Lower lobe of right lung (tissue), 2 donors: ENCODE measurements at regions not wholly inside any gene's neighbourhood (a gene's known extent, or its start where the extent isn't known, plus 50 kb on each side); places are given as distances from the start of the nearest gene placed in this dataset.

Experiments used
- ATAC-seq, 2 donors: fragments of 200-7000 bp; cut with Tn5 transposase; one replicate each; pipeline ENCODE4 v1.9.1; 2020 to 2022; ENCODE audit warnings: mild to moderate bottlenecking in 2 of 2, moderate library complexity in 2 of 2
- DNase-seq: peaks from one replicate; pipeline ENCODE4 v3.0.0-alpha.2; 2020
- H3K27ac ChIP-seq: fragments of 200-600 bp; one replicate; pipeline ENCODE4 v1.8.0; 2022
- H3K27me3 ChIP-seq: fragments of 200-600 bp; one replicate; pipeline ENCODE4 v1.8.0; 2022; ENCODE audit warnings: low read depth
- H3K36me3 ChIP-seq: fragments of 200-600 bp; one replicate; pipeline ENCODE4 v1.8.0; 2022; ENCODE audit warnings: mild to moderate bottlenecking
- H3K4me1 ChIP-seq: fragments of 200-600 bp; one replicate; pipeline ENCODE4 v1.8.0; 2022
- H3K4me3 ChIP-seq: fragments of 200-600 bp; one replicate; pipeline ENCODE4 v1.8.0; 2022; ENCODE audit warnings: mild to moderate bottlenecking
- H3K9me3 ChIP-seq: fragments of 200-600 bp; one replicate; pipeline ENCODE4 v1.8.0; 2022
- CTCF ChIP-seq: fragments of 200-600 bp; IDR thresholded peaks from one replicate; pipeline ENCODE4 v1.8.0; 2022; ENCODE audit warnings: antibody characterized with exemption, mild to moderate bottlenecking
- intact Hi-C: fragments of 100-400 bp; cut with DNase I; formaldehyde crosslinking; loops from one replicate; pipeline ENCODE4 v1.11.0; 2022
- donor health status: DM: no; HTN: yes; CAD: no; lungs with severe emphysema.

GRCh38 chr2:12304564-12305171 is 412.1 kb upstream of the TRIB2 start:
- Histone ChIP-seq H3K36me3 (no peaks in the 10 kb centered on the region), H3K27me3 (no peaks in the 10 kb centered on the region), H3K9me3 (no peaks in the 10 kb centered on the region), H3K4me1 (peaks cover 15% of the 10 kb centered on the region), H3K4me3 (no peak overlapping the region), H3K27ac (no peak overlapping the region)
- ATAC-seq (no peak), DNase-seq (no peak)
- intact Hi-C loops = no loop called here
- no peak for TF ChIP-seq CTCF

GRCh38 chr2:12305931-12306330 is 410.8 kb upstream of the TRIB2 start:
- no peak for ATAC-seq
- Histone ChIP-seq H3K27ac (no peak overlapping the region), H3K4me1 (peaks cover 8% of the 10 kb centered on the region), H3K36me3 (no peaks in the 10 kb centered on the region), H3K9me3 (no peaks in the 10 kb centered on the region), H3K4me3 (no peak overlapping the region), H3K27me3 (no peaks in the 10 kb centered on the region)
- no peak for DNase-seq
- no peak for TF ChIP-seq CTCF
- intact Hi-C loops = no loop called here

- Histone ChIP-seq H3K36me3 (no peaks in the 10 kb centered on the region), H3K27me3 (no peaks in the 10 kb centered on the region), H3K27ac (no peak overlapping the region), H3K9me3 (no peaks in the 10 kb centered on the region), H3K4me3 (no peak overlapping the region), H3K4me1 (peaks cover 5% of the 10 kb centered on the region)
- intact Hi-C loops = no loop called here
- no peak for TF ChIP-seq CTCF
- ATAC-seq (no peak), DNase-seq (no peak)
Observed at GRCh38 chr2:12310399-12310798, 406.3 kb upstream of the TRIB2 start.

GRCh38 chr2:12313445-12314126 is 403.1 kb upstream of the TRIB2 start:
- DNase-seq = no peak
- Histone ChIP-seq H3K27ac (no peak overlapping the region), H3K4me1 (peaks cover 15% of the 10 kb centered on the region), H3K36me3 (no peaks in the 10 kb centered on the region), H3K4me3 (no peak overlapping the region), H3K9me3 (no peaks in the 10 kb centered on the region), H3K27me3 (no peaks in the 10 kb centered on the region)
- TF ChIP-seq CTCF = no peak
- no peak for ATAC-seq
- intact Hi-C loops = no loop called here

- Histone ChIP-seq H3K4me3 (no peak overlapping the region), H3K4me1 (peaks cover 16% of the 10 kb centered on the region), H3K27ac (no peak overlapping the region), H3K27me3 (no peaks in the 10 kb centered on the region), H3K36me3 (no peaks in the 10 kb centered on the region), H3K9me3 (no peaks in the 10 kb centered on the region)
- DNase-seq (no peak), ATAC-seq (no peak)
- TF ChIP-seq CTCF = no peak
- intact Hi-C loops = no loop called here
Observed at GRCh38 chr2:12314127-12314760, 402.5 kb upstream of the TRIB2 start.
